Cardiac fibroblast (primary cell): ENCODE measurements at regions not wholly inside any gene's neighbourhood (a gene's known extent, or its start where the extent isn't known, plus 50 kb on each side); places are given as distances from the start of the nearest gene placed in this dataset.

Source experiments
- DNase-seq, 2 donors: peaks; one replicate each; pipeline versions ENCODE4 v3.0.0 to v3.0.0-alpha.2; 2010; ENCODE audit warnings: low read depth in 2 of 2
- H3K4me3 ChIP-seq, 2 donors: replicated peaks in 1 of 2; 1 replicate in 1 of 2; 2 replicates in 1 of 2; pipeline ENCODE4 v1.5.1; 2011; ENCODE audit warnings: low read depth in 2 of 2, low read length in 2 of 2, mild to moderate bottlenecking in 2 of 2, moderate library complexity in 1 of 2
- TF ChIP-seq, protein P1 (sequence below): IDR thresholded peaks from one replicate; pipeline ENCODE4 v1.5.1; 2011; ENCODE audit warnings: low read depth, mild to moderate bottlenecking, low read length, inconsistent platforms

GRCh38 chr10:123536176-123536845, 129.8 kb upstream of the GPR26 start:
- H3K4me3 ChIP-seq: no peak overlapping the region
- TF ChIP-seq, protein P1, sequence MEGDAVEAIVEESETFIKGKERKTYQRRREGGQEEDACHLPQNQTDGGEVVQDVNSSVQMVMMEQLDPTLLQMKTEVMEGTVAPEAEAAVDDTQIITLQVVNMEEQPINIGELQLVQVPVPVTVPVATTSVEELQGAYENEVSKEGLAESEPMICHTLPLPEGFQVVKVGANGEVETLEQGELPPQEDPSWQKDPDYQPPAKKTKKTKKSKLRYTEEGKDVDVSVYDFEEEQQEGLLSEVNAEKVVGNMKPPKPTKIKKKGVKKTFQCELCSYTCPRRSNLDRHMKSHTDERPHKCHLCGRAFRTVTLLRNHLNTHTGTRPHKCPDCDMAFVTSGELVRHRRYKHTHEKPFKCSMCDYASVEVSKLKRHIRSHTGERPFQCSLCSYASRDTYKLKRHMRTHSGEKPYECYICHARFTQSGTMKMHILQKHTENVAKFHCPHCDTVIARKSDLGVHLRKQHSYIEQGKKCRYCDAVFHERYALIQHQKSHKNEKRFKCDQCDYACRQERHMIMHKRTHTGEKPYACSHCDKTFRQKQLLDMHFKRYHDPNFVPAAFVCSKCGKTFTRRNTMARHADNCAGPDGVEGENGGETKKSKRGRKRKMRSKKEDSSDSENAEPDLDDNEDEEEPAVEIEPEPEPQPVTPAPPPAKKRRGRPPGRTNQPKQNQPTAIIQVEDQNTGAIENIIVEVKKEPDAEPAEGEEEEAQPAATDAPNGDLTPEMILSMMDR: no peak
- DNase-seq: no peak

DNA sequence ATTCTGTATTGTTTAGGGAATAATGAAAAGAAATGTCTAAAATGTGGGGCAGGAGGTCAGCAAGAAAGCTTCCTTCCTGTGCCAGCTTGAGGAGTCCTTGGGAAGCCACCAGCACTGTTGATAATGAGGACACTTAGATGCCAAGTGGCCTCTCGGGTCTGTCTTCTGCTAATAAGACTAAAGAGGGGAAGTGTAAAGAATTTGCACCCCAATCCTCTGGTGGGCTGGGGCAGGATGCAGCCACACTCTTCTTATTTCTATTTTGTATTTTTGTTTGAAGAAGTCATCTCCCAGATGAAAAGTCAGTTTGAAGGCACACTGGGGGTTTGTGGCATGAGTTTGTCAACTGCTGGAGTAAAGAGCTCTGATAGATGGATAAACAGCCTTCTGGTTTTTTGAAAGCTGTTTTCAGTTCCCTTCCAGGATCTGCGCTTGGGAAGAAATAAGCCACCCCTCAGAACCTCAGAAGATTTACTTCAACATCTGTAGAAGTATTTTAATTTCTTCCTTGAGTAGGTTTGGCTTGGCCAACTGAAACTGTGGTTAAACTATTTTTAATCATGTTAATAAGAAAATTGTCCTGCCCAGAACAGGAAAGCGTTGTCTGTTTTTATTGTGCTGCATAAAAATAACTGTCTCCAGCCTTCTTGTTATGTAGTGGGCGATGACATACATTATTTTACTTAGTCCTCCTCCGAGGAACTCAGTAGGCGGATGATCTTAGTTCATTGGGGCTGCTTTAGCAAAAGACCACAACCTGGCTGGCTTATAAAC, 128.8 kb upstream of the GPR26 start:
- TF ChIP-seq, protein P1: no peak
- no peak for DNase-seq
- no peak overlapping the region for H3K4me3 ChIP-seq

DNA sequence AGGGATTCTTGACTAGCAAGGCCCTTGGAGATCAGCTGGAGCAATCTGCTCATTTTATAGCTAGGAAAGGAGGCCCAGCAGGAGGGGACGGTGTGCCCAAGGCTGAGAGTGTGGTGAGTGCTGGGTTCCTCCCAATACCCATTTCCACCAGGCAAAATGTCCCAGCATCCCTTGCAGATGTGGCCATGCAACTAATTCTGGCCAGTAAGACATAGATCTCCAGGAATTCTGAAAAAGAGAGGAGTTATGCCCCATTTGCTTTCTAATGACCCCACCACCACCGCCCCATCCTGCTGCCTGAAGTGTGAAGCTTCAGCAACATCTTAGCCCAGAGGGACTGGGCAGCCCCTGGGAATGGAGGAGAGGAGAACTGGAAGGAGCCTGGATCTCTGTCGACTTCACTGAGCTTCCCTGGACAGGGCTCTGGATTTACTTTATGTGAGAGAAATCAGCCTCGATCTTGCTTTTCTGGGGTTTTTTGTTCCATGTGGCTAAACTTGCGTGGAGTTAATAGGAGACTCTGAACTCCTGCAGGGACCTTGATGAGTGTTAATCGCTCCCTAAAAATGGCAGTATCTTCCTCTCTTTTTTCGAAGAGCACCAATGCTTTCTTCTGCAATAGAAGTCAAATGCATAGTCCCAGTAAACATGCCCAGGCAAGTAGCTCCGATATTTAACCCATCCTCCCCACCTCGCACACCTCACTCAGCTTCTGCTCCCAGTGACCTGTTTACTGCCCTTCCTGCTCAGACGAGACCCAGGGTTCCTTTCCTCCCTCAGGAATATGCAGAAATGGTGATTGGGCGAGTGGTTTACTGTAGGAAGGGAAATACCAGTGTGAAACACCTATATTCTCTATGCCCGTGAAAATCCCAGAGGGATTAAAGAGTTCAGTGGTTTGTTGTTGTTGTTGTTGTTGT, 127.5 kb upstream of the GPR26 start:
- DNase-seq: no peak
- H3K4me3 ChIP-seq: no peak overlapping the region
- TF ChIP-seq, protein P1: no peak

DNA sequence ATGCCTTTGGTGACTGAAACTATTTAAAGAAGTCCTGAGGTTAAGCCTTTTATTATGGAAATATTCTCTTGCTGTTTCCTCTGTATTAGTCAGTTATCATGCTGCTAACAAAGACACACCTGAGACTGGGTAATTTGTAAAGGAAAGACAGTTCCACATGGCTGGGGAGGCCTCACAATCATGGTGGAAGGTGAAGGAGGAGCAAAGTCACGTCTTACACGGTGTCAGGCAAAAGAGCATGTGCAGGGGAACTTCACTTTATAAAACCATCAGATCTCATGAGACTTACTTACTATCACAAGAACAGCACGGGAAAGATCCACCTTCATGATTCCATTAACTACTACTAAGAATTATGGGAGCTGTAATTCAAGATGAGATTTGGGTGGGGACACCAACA, 121.2 kb upstream of the GPR26 start:
- H3K4me3 ChIP-seq: no peak overlapping the region
- no peak for DNase-seq
- TF ChIP-seq, protein P1: no peak

GRCh38 chr10:123548770-123549169, 117.4 kb upstream of the GPR26 start:
- H3K4me3 ChIP-seq: no peak overlapping the region
- TF ChIP-seq, protein P1: no peak
- no peak for DNase-seq

GRCh38 chr10:123549761-123550454, 116.2 kb upstream of the GPR26 start:
- no peak for DNase-seq
- TF ChIP-seq, protein P1: no peak
- H3K4me3 ChIP-seq: no peak overlapping the region
